HG03108 (cell line): ENCODE measurements at regions not wholly inside any gene's neighbourhood (a gene's known extent, or its start where the extent isn't known, plus 50 kb on each side); places are given as distances from the start of the nearest gene placed in this dataset.
A peak's percentile ranks its signal among the peaks of the same experiment; 100 is the strongest.
"Not testable (repeated sequence)": the region's sequence is repeated elsewhere in the genome, so short reads cannot be mapped to it uniquely, and the experiment has no call there.

ENCODE experiments used
- ATAC-seq: cut with Tn5 transposase; IDR thresholded peaks from one replicate; pipeline ENCODE4 v1.9.1; 2021; ENCODE audit warnings: moderate library complexity; ENCODE audit not compliant: unreplicated experiment

GRCh38 chr9:6160579-6160978 is 55.0 kb upstream of the IL33 start:
- ATAC-seq, result no peak

DNA sequence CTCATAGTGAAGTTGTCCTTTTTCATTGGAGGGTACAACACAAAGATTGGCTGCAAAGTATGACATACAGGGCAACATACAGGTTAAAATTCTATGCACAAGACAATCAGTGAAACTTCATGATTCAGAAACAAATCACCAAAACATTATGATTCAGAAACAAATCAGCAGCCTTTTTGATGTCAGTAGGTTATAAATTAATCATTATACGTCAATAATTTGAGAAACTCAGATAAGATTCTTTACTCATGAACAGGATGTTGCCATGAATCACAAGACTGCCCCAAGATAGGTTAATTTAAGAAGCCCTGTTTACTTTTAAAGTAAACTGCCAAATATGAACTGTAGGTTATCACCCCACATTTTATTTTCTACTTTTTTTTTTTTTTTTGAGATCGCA is 62.2 kb upstream of the IL33 start:
- no peak for ATAC-seq

- no peak for ATAC-seq
Measured at GRCh38 chr9:6152788-6153187, 62.8 kb upstream of the IL33 start.

- ATAC-seq, result no peak
Measured at GRCh38 chr9:6150483-6150882, 65.1 kb upstream of the IL33 start.

- ATAC-seq, result no peak
Measured at GRCh38 chr9:6149315-6149714, 66.3 kb upstream of the IL33 start.

GRCh38 chr9:6147846-6148245 is 67.8 kb upstream of the IL33 start:
- no peak for ATAC-seq

GRCh38 chr9:6144947-6145346 is 70.7 kb upstream of the IL33 start:
- ATAC-seq, result no peak

DNA sequence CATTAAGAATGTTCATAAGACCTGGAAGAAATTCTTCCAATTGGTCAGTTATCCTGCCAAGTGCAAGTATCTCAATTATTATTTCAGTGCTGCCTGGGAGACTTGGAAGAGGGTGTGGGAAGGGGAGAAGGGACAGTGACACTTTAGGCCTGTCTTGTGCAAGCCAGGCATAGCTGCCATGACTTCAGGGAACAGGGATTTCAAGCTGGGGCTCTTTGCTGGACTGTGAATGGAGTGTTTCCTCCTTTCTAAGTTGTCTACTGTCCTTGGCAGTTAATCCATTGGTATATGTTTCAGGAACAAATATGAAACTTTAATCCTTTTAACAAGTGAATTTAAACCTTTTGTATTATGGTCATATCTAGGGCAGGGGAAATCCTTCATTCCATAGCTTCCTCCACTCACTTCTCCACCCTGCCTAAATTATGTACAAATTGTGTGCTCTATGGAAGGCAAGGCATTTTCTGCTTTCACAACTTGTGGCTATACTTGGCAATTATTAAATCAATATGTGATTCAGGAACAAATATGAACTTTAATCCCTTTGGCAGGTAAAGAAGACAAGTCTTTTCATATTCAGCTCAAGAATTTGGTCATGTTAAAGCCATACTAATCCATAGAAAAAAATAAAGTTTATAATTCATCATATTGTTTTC is 72.7 kb upstream of the IL33 start:
- ATAC-seq, result no peak

DNA sequence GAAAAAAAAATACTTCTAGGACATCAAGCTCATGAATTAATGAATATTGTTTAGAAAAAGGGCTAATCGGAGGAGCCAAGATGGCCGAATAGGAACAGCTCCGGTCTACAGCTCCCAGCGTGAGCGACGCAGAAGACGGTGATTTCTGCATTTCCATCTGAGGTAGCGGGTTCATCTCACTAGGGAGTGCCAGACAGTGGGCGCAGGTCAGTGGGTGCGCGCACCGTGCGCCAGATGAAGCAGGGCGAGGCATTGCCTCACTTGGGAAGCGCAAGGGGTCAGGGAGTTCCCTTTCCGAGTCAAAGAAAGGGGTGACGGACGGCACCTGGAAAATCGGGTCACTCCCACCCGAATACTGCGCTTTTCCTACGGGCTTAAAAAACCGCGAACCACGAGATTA is 79.8 kb upstream of the IL33 start:
- not testable (repeated sequence) for ATAC-seq

DNA sequence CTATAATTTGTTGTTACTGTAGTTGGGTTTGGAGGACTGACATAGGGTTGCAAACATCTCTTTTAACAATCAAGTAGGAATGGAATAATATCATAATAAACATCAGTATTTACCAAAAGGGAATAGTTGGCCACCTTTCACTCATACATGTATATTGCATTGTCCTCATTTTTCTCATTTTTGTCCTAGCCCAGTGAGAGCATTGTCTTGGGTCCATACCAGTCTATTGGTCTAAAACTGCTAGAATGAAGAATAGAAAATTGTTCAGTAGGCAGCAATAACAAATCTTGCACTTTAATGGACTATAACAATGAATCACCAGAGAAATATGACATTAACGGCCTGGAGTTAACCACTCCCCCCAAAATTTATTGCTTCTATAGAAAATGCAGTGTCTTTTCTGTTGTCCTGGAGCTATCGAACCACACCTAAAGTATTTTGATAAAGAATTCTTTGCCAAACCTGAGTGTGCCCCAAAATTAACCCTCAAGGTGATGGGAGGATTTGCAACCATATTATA is 80.9 kb upstream of the IL33 start:
- no peak for ATAC-seq

GRCh38 chr9:6133346-6134063 is 82.1 kb upstream of the IL33 start:
- peak; percentile 69 for ATAC-seq

DNA sequence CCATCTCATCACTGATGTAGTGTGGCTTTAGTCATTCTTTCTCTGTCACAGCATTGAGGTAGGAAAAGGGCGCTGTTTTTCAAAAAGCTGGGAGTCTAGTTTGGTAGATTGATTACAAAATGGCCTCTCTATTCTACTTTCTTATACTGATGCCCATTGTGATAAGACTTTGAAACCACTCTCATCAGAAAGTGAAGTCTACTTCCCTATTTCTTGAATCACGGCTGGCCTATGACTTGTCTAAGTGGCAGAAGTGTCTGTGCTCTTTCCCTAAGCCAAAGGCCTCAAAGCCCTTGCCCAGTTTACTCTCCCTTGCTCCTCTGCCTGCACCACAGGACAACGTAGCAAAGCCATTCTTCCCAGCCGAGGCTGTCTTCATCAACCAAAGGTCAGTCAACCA is 83.0 kb upstream of the IL33 start:
- ATAC-seq, result no peak

GRCh38 chr9:6128030-6128429 is 87.6 kb upstream of the IL33 start:
- no peak for ATAC-seq

- no peak for ATAC-seq
Measured at GRCh38 chr9:6126377-6126776, 89.2 kb upstream of the IL33 start.

- no peak for ATAC-seq
Measured at GRCh38 chr9:6123416-6123815, 92.2 kb upstream of the IL33 start.

DNA sequence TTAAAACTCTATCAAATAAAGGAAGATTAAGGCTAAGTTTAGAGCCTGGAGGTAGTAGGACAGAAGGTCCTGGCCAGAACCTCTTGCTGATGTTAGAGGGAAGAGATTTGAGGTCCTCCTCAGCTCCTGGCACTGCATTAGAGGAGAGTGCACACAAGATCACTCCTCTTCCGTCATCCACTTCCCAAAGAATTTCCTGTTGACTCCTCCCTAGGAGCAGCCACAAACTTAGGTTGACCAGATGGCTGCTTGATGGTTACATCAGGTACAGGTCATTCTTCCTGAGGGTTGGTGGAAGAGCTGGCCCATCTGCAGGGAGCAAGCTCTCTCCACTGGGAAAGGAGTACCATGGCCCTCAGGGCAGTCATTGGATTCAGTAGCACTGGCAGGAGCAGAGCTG is 93.9 kb upstream of the IL33 start:
- ATAC-seq, result no peak

- no peak for ATAC-seq
Measured at GRCh38 chr9:6114424-6114823, 99.0 kb upstream of the RANBP6 start.

GRCh38 chr9:6113819-6114218 is 98.4 kb upstream of the RANBP6 start:
- no peak for ATAC-seq

- ATAC-seq, result no peak
Measured at GRCh38 chr9:6113312-6113711, 97.9 kb upstream of the RANBP6 start.

DNA sequence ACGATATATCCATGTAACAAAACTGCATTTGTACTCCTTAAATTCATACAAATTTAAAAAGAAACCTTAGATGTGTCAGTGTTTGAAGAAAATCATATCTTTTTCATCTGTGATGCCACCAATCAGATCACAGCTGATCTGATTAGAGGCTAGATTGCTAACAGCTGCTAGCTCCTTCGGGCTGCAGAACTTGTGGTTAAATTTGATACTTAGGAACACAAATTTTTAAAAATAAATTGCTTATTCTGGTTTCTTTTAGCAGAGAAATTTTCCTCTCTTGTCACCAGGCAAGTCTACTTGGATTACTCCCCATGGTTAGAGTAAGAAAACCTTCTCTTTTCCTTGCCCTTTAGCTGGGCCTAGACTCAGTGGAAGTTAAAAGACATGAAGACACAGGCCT is 94.6 kb upstream of the RANBP6 start:
- no peak for ATAC-seq

DNA sequence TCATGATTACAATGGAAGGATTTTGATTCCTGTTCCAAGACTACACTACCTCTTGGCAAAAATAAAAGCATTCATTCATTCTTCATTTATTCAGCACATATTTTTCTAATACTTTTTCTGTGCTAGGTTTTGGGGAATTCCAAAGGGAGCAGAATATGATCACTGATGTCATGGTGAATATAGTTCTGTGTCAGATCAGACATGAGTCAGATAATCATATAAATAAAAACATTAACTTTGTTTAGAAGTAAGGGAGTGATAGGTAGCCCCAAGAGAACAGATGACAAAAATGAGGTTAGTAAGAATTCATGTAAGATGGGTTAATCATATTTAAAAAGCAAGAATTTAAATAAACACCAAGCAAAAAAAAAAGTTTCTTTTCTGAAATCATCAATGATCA is 94.1 kb upstream of the RANBP6 start:
- no peak for ATAC-seq

DNA sequence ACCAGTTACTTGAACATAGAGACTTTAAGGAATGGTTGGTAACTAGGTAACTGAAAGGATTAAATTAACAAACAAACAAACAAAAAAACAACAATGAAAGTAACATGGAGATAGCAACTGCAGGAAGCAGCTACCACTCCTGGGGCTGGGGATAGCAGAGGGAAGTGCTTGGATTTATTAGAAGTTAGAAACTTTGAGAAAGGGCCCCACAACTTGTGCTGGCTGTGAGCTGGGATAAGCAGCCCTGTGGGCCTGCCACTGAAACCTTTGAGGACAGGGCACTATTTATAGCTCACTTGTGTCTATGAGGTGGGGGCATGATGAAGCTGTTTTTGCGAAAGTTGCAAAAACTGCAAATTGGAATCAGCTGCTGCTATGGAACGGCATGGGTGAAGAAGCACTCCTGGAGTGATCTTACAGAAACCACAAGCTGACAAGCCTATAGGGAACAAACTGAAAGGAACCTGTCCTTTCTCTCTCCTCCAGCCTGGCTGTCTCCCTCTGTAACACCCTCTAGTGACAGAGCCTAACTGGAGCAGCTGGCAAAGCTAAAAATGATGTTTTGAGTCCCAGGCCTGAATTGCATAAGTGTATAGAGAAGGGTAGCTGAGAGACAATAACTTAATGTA is 91.4 kb upstream of the RANBP6 start:
- ATAC-seq, result peak; percentile 71
